ENCODE measurements at regions not wholly inside any gene's neighbourhood (a gene's known extent, or its start where the extent isn't known, plus 50 kb on each side); places are given as distances from the start of the nearest gene placed in this dataset.

- intact Hi-C loops (cut with DNase I): no loop called here
- Histone ChIP-seq H3K27ac (no peak overlapping the region), H3K36me3 (no peaks in the 10 kb centered on the region), H3K9me3 (no peaks in the 10 kb centered on the region), H3K4me3 (no peak overlapping the region), H3K27me3 (no peaks in the 10 kb centered on the region), H3K4me1 (no peaks in the 10 kb centered on the region)
- peak; percentile 85 for ATAC-seq
- peak in 2 of 4 donors; percentile 44 to 73 for DNase-seq
- TF ChIP-seq, protein P1, sequence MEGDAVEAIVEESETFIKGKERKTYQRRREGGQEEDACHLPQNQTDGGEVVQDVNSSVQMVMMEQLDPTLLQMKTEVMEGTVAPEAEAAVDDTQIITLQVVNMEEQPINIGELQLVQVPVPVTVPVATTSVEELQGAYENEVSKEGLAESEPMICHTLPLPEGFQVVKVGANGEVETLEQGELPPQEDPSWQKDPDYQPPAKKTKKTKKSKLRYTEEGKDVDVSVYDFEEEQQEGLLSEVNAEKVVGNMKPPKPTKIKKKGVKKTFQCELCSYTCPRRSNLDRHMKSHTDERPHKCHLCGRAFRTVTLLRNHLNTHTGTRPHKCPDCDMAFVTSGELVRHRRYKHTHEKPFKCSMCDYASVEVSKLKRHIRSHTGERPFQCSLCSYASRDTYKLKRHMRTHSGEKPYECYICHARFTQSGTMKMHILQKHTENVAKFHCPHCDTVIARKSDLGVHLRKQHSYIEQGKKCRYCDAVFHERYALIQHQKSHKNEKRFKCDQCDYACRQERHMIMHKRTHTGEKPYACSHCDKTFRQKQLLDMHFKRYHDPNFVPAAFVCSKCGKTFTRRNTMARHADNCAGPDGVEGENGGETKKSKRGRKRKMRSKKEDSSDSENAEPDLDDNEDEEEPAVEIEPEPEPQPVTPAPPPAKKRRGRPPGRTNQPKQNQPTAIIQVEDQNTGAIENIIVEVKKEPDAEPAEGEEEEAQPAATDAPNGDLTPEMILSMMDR (IDR thresholded peaks at IDR 0.05): no peak
Measured at GRCh38 chr2:204012072-204012653, 75.6 kb downstream of the ICOS start.

DNA sequence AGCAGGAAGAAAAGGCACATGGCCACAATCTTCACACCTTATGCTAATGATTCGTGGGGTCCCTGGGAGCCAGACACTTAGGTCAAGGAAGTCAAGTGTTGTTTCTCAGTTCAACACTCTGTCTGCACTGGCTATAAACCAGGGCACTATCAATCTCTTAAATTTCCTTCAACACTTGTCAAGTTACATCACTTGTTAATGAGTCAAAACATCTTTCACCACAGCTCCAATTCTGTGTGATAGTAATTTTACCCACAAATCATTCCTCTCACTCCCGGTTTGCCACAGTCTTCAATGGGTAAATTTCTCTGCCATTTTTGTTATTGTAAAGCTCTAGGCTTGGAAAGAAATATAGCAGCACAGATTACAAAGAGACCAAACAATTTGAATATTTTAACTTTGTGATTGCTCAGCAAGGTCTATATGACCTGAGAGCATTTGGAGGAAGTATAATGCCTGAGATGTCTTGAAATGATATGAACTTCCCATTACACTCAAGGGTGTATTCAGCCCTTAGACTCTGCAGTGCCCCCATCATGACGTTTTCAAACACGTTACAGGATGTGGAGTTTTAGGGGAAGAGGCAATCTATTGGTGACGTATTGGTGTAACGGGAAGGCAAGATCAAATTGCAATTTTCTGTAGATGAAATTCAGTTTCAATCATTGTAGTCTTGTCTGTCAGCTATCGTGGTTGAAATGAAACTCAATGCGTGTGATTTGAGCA lies 78.7 kb downstream of the ICOS start:
- TF ChIP-seq, protein P1 (IDR thresholded peaks at IDR 0.05): no peak
- H3K27ac ChIP-seq: no peak overlapping the region
- ATAC-seq: no peak
- H3K27me3 ChIP-seq: no peaks in the 10 kb centered on the region
- no peak overlapping the region for H3K4me3 ChIP-seq
- no peaks in the 10 kb centered on the region for H3K4me1 ChIP-seq
- no peak for DNase-seq
- no peaks in the 10 kb centered on the region for H3K9me3 ChIP-seq
- intact Hi-C loops (cut with DNase I): no loop called here
- no peaks in the 10 kb centered on the region for H3K36me3 ChIP-seq

- H3K4me3 ChIP-seq: no peak overlapping the region
- H3K4me1 ChIP-seq: no peaks in the 10 kb centered on the region
- no peaks in the 10 kb centered on the region for H3K36me3 ChIP-seq
- no peak for ATAC-seq
- intact Hi-C loops (cut with DNase I): no loop called here
- peak in 1 of 4 donors; percentile 50 for DNase-seq
- TF ChIP-seq, protein P1 (IDR thresholded peaks at IDR 0.05): no peak
- no peaks in the 10 kb centered on the region for H3K9me3 ChIP-seq
- H3K27me3 ChIP-seq: no peaks in the 10 kb centered on the region
- H3K27ac ChIP-seq: no peak overlapping the region
Measured at GRCh38 chr2:204018717-204019116, 82.2 kb downstream of the ICOS start.

GRCh38 chr2:204019572-204020501 lies 83.3 kb downstream of the ICOS start:
- TF ChIP-seq, protein P1 (IDR thresholded peaks at IDR 0.05): no peak
- Histone ChIP-seq H3K27me3 (no peaks in the 10 kb centered on the region), H3K9me3 (no peaks in the 10 kb centered on the region), H3K4me3 (no peak overlapping the region), H3K36me3 (no peaks in the 10 kb centered on the region), H3K27ac (no peak overlapping the region), H3K4me1 (no peaks in the 10 kb centered on the region)
- DNase-seq: no peak
- ATAC-seq: peak; percentile 49
- intact Hi-C loops (cut with DNase I): no loop called here
